GM06990 (cell line): ENCODE measurements at regions not wholly inside any gene's neighbourhood (a gene's known extent, or its start where the extent isn't known, plus 50 kb on each side); places are given as distances from the start of the nearest gene placed in this dataset.
"Not testable (repeated sequence)": the region's sequence is repeated elsewhere in the genome, so short reads cannot be mapped to it uniquely, and the experiment has no call there.

ENCODE experiments used
- DNase-seq: peaks from one replicate; pipeline ENCODE4 v3.0.0-alpha.2; 2011; ENCODE audit not compliant: insufficient read length; ENCODE audit errors: extremely low read depth
- H3K27me3 ChIP-seq: replicated peaks from 2 replicates; pipeline ENCODE4 v1.6.0; 2011; ENCODE audit warnings: low read length; ENCODE audit not compliant: control insufficient read depth, insufficient read depth
- H3K36me3 ChIP-seq: 2 replicates; pipeline ENCODE4 v1.5.1; 2011; ENCODE audit warnings: low read length; ENCODE audit not compliant: control insufficient read depth, insufficient read depth
- H3K4me3 ChIP-seq: replicated peaks from 2 replicates; pipeline ENCODE4 v1.5.1; 2011; ENCODE audit warnings: low read depth, mild to moderate bottlenecking, control low read depth, low read length
- TF ChIP-seq, protein P1 (sequence below): IDR thresholded peaks from 2 replicates; pipeline ENCODE4 v1.5.1; 2011; ENCODE audit warnings: low read length, control low read depth, mild to moderate bottlenecking, inconsistent platforms; ENCODE audit not compliant: insufficient read depth, poor library complexity, severe bottlenecking

GRCh38 chr11:130562549-130562948, 114.1 kb downstream of the ADAMTS15 start:
- no peak for DNase-seq
- Histone ChIP-seq H3K27me3 (no peaks in the 10 kb centered on the region; the same call in 1 of the 2 replicates), H3K4me3 (no peak overlapping the region), H3K36me3 (no peaks in the 10 kb centered on the region)
- TF ChIP-seq, protein P1, sequence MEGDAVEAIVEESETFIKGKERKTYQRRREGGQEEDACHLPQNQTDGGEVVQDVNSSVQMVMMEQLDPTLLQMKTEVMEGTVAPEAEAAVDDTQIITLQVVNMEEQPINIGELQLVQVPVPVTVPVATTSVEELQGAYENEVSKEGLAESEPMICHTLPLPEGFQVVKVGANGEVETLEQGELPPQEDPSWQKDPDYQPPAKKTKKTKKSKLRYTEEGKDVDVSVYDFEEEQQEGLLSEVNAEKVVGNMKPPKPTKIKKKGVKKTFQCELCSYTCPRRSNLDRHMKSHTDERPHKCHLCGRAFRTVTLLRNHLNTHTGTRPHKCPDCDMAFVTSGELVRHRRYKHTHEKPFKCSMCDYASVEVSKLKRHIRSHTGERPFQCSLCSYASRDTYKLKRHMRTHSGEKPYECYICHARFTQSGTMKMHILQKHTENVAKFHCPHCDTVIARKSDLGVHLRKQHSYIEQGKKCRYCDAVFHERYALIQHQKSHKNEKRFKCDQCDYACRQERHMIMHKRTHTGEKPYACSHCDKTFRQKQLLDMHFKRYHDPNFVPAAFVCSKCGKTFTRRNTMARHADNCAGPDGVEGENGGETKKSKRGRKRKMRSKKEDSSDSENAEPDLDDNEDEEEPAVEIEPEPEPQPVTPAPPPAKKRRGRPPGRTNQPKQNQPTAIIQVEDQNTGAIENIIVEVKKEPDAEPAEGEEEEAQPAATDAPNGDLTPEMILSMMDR = no peak

GRCh38 chr11:130566360-130566759, 117.9 kb downstream of the ADAMTS15 start:
- not testable (repeated sequence) for DNase-seq, H3K4me3 ChIP-seq, H3K36me3 ChIP-seq, H3K27me3 ChIP-seq

- Histone ChIP-seq H3K4me3 (no peak overlapping the region), H3K27me3 (peaks cover 1% of the 10 kb centered on the region; the same call in 1 of the 2 replicates), H3K36me3 (no peaks in the 10 kb centered on the region)
- TF ChIP-seq, protein P1 = no peak
- no peak for DNase-seq
Observed at GRCh38 chr11:130571519-130571918, 123.1 kb downstream of the ADAMTS15 start.

- TF ChIP-seq, protein P1 = no peak
- DNase-seq = no peak
- no peak overlapping the region for H3K4me3 ChIP-seq
- H3K27me3 ChIP-seq = peaks cover 1% of the 10 kb centered on the region; the same call in 1 of the 2 replicates
- H3K36me3 ChIP-seq = no peaks in the 10 kb centered on the region
Observed at GRCh38 chr11:130571947-130572584, 123.6 kb downstream of the ADAMTS15 start.

DNA sequence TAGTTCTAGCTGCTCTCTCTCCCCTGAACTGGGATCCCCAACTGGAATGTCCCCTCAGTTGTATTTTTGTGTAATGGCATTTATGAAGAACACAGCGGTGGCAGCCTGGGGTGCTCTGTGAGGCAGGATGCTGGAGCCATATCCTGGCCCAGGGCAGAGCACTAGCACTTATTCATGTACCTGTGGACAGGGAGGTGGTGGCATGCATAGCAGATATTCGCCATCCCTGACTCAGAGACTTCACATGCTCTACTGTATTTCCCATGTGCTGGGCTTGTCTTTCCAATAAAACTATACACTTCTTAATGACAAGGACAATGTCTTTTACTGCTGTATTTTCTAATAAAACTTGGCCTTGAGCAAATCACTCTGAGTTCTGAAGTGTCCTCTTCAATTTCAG, 125.3 kb downstream of the ADAMTS15 start:
- DNase-seq = no peak
- Histone ChIP-seq H3K27me3 (peaks cover 1% of the 10 kb centered on the region; the same call in 1 of the 2 replicates), H3K4me3 (no peak overlapping the region), H3K36me3 (no peaks in the 10 kb centered on the region)
- TF ChIP-seq, protein P1 = no peak

- Histone ChIP-seq H3K4me3 (no peak overlapping the region), H3K36me3 (no peaks in the 10 kb centered on the region), H3K27me3 (peaks cover 1% of the 10 kb centered on the region; the same call in 1 of the 2 replicates)
- TF ChIP-seq, protein P1 = no peak
- no peak for DNase-seq
Observed at GRCh38 chr11:130574740-130575139, 126.3 kb downstream of the ADAMTS15 start.
